Stimulated activated CD4-positive, alpha-beta T cell treated with anti-CD3 and anti-CD28 coated beads, Interleukin-1b, Interleukin-23, amount 100 ng/mL, for 1 hour (primary cell): ENCODE measurements at regions not wholly inside any gene's neighbourhood (a gene's known extent, or its start where the extent isn't known, plus 50 kb on each side); places are given as distances from the start of the nearest gene placed in this dataset.

ENCODE experiments used
- DNase-seq, 2 donors: peaks; one replicate each; pipeline ENCODE4 v3.0.0-alpha.2; 2020; ENCODE audit warnings: low read depth in 2 of 2

- no peak for DNase-seq
These were observed 135.4 kb upstream of the MSX2 start for GRCh38 chr5:174589011-174589410.

DNA sequence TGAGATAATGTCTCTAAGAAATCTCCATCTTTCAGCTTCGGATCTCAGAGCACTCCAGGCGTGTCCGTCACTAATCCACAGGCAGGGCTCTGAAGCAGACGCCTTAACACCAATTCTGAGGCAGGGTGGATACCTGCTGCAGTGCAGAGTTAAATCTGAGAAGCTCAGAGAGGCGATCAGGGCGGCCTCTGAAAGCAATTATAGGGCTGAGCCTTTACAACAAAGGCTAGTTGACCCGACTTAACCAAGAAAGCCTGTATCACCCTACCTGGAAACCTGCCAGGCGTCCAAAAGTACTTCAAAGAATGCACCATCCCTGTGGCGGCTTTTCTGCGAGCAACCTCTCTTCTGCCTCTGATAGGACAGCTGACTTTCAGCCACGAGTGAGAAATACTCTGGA is 134.8 kb upstream of the MSX2 start:
- DNase-seq, result no peak

DNA sequence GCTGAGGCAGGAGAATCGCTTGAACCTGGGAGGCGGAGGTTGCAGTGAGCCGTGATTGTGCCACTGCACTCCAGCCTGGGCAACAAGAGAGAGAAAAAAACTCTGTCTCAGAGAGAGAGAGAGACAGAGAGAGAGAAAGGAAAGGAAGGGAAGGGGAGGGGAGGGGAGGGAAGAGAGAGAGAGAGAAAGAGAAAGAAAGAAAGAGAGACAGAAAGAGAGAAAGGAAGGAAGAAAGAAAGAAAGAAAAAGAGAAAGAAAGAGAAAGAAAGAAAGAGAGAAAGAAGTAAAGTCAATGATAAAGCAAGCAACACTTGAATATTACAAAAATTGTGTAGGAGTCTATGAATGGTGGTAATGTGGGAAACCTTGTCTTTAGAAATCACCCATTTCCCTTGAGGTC is 133.6 kb upstream of the MSX2 start:
- no peak for DNase-seq

GRCh38 chr5:174596429-174596828 is 128.0 kb upstream of the MSX2 start:
- DNase-seq, result no peak

- no peak for DNase-seq
These were observed 124.4 kb upstream of the MSX2 start for GRCh38 chr5:174599992-174600391.

DNA sequence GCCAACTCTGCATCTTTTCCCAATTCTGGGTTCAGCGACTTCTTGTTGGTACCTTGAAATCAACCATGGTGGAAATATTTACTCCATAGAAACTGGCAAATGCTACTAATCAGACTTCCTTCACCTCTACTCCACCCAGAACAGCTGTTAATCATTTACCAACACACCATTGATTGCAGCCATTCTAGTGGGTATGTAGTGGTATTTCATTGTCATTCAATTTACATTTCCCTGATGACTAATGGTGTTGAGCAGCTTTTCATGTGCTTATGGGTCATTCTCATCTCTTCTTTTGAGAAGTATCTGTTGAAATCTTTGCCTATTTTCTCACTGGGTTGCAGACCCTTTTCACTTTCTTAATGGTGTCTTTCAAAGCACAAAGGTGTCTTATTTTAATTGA is 122.4 kb upstream of the MSX2 start:
- no peak for DNase-seq

- no peak for DNase-seq
These were observed 118.2 kb upstream of the MSX2 start for GRCh38 chr5:174606153-174606552.

DNA sequence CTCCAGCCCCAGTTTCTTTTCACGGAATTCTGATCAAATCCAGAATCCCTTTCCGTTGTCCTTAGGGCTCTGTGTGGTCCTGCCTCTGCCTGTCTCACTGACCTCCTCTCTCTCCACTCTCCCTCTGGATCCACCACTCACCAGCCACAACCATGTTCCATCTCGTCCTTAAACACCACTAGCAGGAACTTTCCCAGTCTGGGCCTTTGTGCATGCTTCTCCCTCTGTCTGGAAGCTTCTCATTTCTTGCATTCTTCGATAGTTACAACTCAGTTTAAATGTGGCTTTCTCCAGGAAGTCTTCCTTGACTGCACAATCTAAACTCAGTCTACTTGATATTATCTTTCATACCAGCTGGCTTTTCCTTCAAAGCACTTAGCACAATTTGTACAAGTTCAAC is 117.7 kb upstream of the MSX2 start:
- no peak for DNase-seq

DNA sequence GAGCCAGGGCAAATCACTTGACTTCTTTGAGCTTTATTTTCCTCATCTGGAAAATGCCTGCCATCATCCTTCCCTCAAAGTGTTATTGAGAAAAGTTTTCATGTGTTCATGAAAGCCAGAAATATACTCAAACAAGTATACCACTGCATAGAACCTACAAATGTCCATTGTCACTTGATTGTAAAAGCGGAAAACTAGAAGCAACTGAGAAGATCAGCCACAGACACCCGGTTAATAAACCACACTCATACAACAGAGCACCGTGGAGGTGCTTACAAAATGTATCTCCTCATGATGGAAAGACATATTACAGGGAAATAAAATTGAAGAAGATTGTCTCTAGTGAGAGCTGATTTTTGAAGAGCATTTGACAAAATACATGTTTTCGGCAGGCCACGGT is 117.2 kb upstream of the MSX2 start:
- DNase-seq, result no peak

DNA sequence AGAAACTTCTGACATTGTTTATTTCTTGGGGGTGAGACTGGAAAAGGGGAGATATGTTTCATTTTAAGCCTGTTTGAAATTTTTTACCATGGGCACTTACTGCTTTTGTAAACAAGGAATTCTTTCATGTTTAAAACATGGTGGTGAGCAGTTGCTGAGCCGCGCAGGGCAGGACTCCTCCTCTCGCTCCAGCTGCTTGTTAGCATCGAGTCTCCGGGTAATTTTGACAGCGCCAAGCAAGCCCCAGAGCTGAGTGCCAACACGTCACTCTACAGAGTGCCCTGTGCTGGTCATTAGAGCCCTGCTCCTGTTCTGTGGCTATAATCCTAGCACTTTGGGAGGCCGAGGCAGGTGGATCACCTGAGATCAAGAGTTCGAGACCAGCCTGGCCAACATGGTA is 116.5 kb upstream of the MSX2 start:
- no peak for DNase-seq

DNA sequence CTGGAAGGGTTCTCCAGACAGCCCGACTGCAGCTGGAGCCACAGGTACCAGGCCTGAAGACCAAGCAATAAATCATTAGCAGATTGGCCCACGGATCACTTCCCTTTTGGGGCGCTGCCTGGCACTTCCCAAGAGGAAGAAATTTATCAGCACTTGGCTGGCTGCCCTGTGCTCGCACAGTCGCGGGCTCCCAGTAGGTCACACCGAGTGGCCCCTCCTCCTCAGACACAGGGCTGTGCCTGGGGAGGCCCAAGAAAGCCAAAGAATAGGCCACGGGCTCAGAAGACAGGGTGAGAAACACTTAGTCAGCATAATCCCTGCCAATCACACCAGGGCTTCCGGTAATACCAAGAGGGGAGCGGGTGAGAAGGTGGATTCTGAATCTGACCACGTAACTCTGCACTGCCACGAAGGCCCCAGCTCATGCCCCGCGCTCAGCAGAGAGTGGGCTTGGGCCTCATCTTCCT is 115.7 kb upstream of the MSX2 start:
- no peak for DNase-seq

- DNase-seq, result no peak
These were observed 115.3 kb upstream of the MSX2 start for GRCh38 chr5:174609116-174609515.

- DNase-seq, result no peak
These were observed 113.4 kb upstream of the MSX2 start for GRCh38 chr5:174610968-174611367.

- DNase-seq, result no peak
These were observed 111.7 kb upstream of the MSX2 start for GRCh38 chr5:174612686-174613085.

DNA sequence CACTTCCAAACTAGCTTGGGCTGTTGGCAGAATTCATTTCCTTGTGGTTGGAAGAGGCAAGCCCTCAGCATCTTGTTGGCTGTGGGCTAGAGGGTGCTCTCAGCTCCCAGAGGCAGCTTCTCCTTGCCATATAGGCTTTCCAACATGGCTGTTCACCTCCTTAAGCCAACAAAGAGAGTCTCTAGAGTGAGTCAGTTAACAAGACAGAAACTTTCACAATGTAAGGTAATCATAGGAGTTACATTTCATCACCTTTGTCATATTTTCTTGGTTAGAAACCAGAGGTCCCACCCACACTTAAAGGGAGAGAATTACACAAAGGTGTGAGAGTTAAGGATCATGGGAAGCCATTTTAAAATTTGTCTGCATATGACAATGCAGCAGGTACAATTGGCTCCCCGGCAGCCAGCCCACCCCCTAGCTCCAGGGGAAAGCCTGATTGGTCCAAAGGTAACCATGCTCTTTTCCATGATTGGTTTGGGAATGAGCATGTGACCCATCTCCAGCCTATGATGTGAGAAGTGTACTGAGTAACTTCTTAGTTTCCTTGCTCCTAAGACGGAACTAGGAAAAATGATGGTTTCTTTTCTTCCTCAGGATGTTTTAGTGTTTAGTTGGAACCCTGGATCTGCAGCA is 109.8 kb upstream of the MSX2 start:
- DNase-seq, result no peak

DNA sequence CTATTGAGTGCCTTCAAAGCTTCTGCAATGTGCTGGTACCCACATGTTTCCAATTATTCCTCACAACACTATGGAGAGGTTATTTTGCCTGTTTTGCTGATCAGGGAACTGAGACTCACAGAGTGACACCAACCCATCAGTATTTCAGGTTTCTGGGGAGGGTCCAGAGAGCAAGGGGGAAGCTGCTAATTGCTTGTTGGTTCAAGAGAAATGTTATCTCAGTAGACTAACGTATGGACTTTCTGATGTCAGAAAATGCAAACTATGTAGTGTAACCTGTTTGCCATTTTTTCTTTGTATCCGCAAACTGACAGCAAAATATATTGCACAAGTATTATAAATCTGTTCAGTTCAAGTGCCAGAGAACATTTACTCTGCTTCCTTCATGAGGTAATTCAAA is 108.3 kb upstream of the MSX2 start:
- no peak for DNase-seq

- no peak for DNase-seq
These were observed 107.1 kb upstream of the MSX2 start for GRCh38 chr5:174617285-174617684.

GRCh38 chr5:174617910-174618309 is 106.5 kb upstream of the MSX2 start:
- no peak for DNase-seq

DNA sequence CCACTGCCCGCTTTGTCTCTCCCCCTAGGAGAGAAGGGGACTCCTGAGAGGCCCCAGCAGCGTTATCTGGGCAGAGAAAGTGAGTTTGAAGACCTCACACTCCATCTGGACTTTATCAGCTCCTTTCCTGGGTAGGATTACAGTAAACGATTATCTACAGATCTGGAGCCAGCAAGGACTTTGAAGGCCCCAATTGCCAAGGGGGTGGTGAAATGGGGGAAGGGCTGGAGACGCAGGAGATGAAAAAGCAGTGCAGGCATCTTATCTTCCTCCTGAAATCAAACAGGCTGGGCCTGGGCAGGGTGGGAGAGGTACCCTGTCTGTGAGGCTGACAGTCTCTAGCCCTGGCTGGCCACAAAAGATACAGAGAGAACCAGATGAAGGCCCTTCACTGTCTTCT is 105.8 kb upstream of the MSX2 start:
- no peak for DNase-seq

GRCh38 chr5:174622067-174622466 is 102.3 kb upstream of the MSX2 start:
- no peak for DNase-seq

DNA sequence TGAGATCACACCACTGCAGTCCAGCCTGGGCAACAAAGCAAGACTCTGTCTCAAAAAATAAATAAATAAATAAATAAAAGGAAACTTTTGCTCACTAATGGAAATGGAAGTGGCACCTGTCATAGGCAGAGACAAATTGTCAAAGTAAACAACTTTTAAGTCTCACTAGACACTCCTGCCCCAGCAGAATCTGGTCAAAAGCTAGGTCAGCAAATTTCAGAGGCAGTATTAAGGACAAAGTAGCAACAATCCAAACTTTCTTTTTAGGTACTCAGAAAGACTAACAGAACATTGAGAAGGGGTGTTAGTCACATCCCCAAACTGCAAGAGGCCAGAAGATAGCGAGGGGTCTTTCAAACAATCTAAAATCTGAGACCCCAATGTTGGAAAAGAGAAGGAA is 101.4 kb upstream of the MSX2 start:
- DNase-seq, result no peak

GRCh38 chr5:174623433-174624019 is 100.9 kb upstream of the MSX2 start:
- no peak for DNase-seq

DNA sequence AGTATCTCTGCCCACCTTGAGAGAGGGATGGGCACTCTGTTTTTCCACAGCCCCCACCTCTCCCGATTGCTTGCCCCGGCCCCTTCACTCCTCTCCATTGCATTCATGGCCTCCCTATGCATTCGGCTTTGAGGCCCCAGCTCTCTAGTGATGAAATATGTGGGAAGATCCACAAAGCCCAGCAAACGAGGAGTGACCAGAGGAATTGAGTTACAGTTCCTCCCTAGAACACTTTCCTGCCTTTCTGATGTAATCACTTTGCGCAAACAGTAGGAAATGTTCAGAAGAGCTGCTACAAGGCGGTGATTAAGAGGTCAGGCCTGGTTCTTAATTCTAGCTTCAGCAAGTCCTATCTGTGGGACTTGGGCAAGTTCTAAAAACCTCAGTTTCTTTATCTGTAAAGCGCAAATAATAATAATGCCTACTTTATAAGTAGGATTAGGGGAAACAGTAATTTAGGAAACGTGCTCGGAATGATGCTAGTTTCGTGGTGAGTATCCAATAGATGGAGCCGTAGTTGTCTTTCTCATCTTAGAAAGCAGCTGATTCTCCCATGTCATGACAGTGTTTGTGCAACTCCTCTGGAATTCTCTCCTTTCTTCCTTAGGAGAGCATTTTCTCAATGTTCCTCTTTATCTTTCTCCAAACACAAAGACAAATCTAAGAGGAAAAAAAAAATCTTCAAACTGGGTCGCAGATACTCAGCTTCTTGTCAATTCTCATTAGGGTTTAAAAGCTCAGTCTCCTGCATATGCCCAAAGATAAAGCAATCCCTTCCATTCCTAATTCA is 99.5 kb upstream of the MSX2 start:
- no peak for DNase-seq
